IPS-NIHi7 (cell line): ENCODE measurements at regions not wholly inside any gene's neighbourhood (a gene's known extent, or its start where the extent isn't known, plus 50 kb on each side); places are given as distances from the start of the nearest gene placed in this dataset.

Experiments
- DNase-seq: peaks from one replicate; pipeline ENCODE4 v3.0.0; 2012; ENCODE audit warnings: mixed read lengths; ENCODE audit errors: extremely low spot score

GRCh38 chr18:77750006-77750405 lies 500.4 kb downstream of the GALR1 start:
- DNase-seq = no peak

GRCh38 chr18:77754475-77755044 lies 504.9 kb downstream of the GALR1 start:
- peak; percentile 12 for DNase-seq

- no peak for DNase-seq
Observed at GRCh38 chr18:77755187-77755586, 505.5 kb downstream of the GALR1 start.

GRCh38 chr18:77761332-77761731 lies 511.7 kb downstream of the GALR1 start:
- DNase-seq = no peak

- DNase-seq = no peak
Observed at GRCh38 chr18:77762014-77762413, 512.4 kb downstream of the GALR1 start.

GRCh38 chr18:77762642-77763041 lies 513.0 kb downstream of the GALR1 start:
- no peak for DNase-seq

GRCh38 chr18:77763530-77764145 lies 514.0 kb downstream of the GALR1 start:
- DNase-seq = no peak

GRCh38 chr18:77765468-77765867 lies 515.8 kb downstream of the GALR1 start:
- peak; percentile 16 for DNase-seq

- DNase-seq = no peak
Observed at GRCh38 chr18:77766421-77766820, 516.8 kb downstream of the GALR1 start.

- no peak for DNase-seq
Observed at GRCh38 chr18:77772177-77772576, 522.5 kb downstream of the GALR1 start.

GRCh38 chr18:77776104-77776503 lies 526.5 kb downstream of the GALR1 start:
- DNase-seq = no peak

GRCh38 chr18:77777163-77777562 lies 527.5 kb downstream of the GALR1 start:
- DNase-seq = no peak

- DNase-seq = no peak
Observed at GRCh38 chr18:77784759-77785379, 535.2 kb downstream of the GALR1 start.

- DNase-seq = no peak
Observed at GRCh38 chr18:77785415-77785975, 535.8 kb downstream of the GALR1 start.

GRCh38 chr18:77803024-77803423 lies 553.4 kb downstream of the GALR1 start:
- no peak for DNase-seq

GRCh38 chr18:77804382-77804781 lies 554.7 kb downstream of the GALR1 start:
- no peak for DNase-seq

GRCh38 chr18:77807650-77808049 lies 558.0 kb downstream of the GALR1 start:
- no peak for DNase-seq

GRCh38 chr18:77811503-77811902 lies 561.9 kb downstream of the GALR1 start:
- no peak for DNase-seq

- DNase-seq = no peak
Observed at GRCh38 chr18:77815666-77816338, 566.2 kb downstream of the GALR1 start.

- DNase-seq = no peak
Observed at GRCh38 chr18:77818328-77818727, 568.7 kb downstream of the GALR1 start.

- no peak for DNase-seq
Observed at GRCh38 chr18:77820472-77820871, 570.8 kb downstream of the GALR1 start.

GRCh38 chr18:77821892-77822291 lies 572.2 kb downstream of the GALR1 start:
- DNase-seq = no peak

- DNase-seq = no peak
Observed at GRCh38 chr18:77822632-77823031, 573.0 kb downstream of the GALR1 start.
